Muscle of leg (tissue), 3 donors: ENCODE measurements at regions not wholly inside any gene's neighbourhood (a gene's known extent, or its start where the extent isn't known, plus 50 kb on each side); places are given as distances from the start of the nearest gene placed in this dataset.
"Not testable (repeated sequence)": the region's sequence is repeated elsewhere in the genome, so short reads cannot be mapped to it uniquely, and the experiment has no call there.

Source experiments
- DNase-seq: peaks from one replicate; pipeline ENCODE4 v3.0.0; 2013
- H3K27ac ChIP-seq: one replicate; pipeline ENCODE4 v1.5.1; 2013; ENCODE audit warnings: mild to moderate bottlenecking, low read length, control low read depth
- H3K27me3 ChIP-seq: one replicate; pipeline ENCODE4 v1.6.1; 2013; ENCODE audit warnings: low read length; ENCODE audit not compliant: control insufficient read depth, insufficient read depth
- H3K36me3 ChIP-seq: one replicate; pipeline ENCODE4 v1.6.1; 2013; ENCODE audit warnings: low read length; ENCODE audit not compliant: control insufficient read depth, insufficient read depth
- H3K4me1 ChIP-seq: one replicate; pipeline ENCODE4 v1.6.1; 2013; ENCODE audit warnings: low read length; ENCODE audit not compliant: control insufficient read depth, insufficient read depth
- H3K4me3 ChIP-seq: one replicate; pipeline ENCODE4 v1.5.1; 2013; ENCODE audit warnings: low read length, control low read depth
- H3K9me3 ChIP-seq: replicated peaks from 2 replicates; pipeline ENCODE4 v1.6.1; 2013; ENCODE audit warnings: low read depth, low read length; ENCODE audit not compliant: control insufficient read depth
- WGBS: methylation state at CpG from one replicate; pipeline ENCODE4 v1.1.5; 2013; ENCODE audit warnings: missing lambda C conversion rate; ENCODE audit not compliant: insufficient coverage; 5-methylcytosine and 5-hydroxymethylcytosine counted together

GRCh38 chr12:104887452-104887851 lies 70.6 kb downstream of the SLC41A2 start:
- no peaks in the 10 kb centered on the region for H3K27me3 ChIP-seq
- no peaks in the 10 kb centered on the region for H3K4me1 ChIP-seq
- H3K9me3 ChIP-seq, result peaks cover 3% of the 10 kb centered on the region
- WGBS, result no CpG with 5 or more reads among the region's 2 CpGs
- H3K27ac ChIP-seq, result no peak overlapping the region
- no peaks in the 10 kb centered on the region for H3K36me3 ChIP-seq
- no peak overlapping the region for H3K4me3 ChIP-seq
- DNase-seq, result no peak

DNA sequence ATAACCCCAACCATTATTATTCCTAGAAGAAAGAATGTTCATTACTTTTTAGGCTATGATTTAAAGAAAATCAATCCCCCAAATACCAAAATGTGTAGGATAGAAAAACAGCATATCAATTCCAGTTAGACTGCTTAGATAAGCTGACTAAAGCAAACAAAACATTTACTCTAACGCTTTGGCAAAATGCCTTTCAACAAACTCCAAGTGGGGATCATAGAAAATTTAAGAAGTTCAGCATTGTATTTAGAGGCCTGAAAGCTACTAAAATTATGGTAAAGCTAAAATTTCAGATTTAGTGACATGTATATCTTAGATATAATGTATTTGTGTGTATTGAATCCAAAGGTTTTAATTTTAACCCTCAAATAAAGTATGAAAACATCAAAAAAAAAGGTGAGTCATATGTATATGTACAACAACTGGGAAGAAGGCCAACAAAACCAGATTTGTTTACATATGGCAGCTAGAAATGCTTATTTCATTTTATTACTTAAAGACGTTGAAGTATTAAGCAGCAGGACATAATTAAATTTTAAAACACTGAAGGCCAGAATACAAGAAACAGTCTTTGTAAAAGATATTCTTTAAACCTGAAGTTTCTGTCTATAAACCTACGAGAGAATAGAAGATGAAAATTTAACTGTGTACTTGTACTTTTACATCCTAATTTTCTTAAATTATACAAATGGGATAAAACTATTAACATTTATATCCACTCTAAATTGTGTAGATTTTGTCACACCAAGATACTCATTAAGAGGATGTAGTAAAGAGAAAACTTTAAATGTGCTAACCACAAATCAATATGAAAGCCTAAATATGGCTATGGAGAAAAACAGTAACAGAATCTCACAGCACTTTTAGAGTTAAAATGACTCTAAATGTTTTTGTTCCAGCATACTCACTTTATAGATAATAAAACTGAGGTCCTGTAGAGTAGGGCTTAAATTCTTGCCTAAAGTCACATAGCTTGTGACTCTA lies 71.4 kb downstream of the SLC41A2 start:
- H3K27me3 ChIP-seq, result no peaks in the 10 kb centered on the region
- H3K27ac ChIP-seq, result no peak overlapping the region
- peaks cover 3% of the 10 kb centered on the region for H3K9me3 ChIP-seq
- no CpG with 5 or more reads among the region's 3 CpGs for WGBS
- no peak overlapping the region for H3K4me3 ChIP-seq
- no peak for DNase-seq
- no peaks in the 10 kb centered on the region for H3K36me3 ChIP-seq
- no peaks in the 10 kb centered on the region for H3K4me1 ChIP-seq

DNA sequence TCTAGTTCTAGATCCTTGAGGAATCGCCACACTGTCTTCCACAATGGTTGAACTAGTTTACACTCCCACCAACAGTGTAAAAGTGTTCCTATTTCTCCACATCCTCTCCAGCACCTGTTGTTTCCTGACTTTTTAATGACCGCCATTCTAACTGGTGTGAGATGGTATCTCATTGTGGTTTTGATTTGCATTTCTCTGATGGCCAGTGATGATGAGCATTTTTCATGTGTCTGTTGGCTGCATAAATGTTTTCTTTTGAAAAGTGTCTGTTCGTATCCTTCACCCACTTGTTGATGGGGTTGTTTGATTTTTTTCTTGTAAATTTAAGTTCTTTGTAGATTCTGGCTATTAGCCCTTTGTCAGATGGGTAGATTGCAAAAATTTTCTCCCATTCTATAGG lies 79.2 kb downstream of the SLC41A2 start:
- not testable (repeated sequence) for H3K9me3 ChIP-seq, H3K4me1 ChIP-seq, H3K27ac ChIP-seq, DNase-seq, H3K36me3 ChIP-seq, H3K27me3 ChIP-seq, H3K4me3 ChIP-seq
- no CpG with 5 or more reads among the region's 3 CpGs for WGBS

DNA sequence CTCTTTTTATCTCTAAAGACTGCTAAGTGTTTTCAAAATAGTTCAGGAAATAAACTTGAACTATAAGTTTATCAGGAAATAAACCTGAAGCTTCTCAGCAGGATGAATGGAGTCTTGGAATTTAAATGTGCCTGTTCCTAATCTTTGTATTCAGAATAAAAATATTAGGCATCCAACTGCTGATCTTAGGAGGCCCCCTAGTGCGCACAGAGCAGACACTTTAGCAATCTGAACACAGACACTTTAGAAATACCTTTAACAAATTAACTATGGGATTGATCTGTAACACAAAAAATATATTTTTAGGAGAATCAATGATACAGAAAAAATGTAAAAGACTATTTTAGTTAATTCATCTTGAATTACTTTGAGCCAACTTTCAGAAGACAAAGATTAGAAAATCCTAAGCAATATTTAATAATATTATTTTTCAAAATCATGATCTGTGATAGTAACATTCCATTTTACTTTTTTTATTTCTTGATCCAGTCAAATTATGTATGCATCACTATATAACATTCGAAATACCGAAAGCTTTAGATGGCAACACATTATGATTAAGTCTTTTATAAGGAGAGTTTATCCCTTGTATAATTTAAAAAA lies 80.9 kb downstream of the SLC41A2 start:
- no peak overlapping the region for H3K27ac ChIP-seq
- H3K4me3 ChIP-seq, result no peak overlapping the region
- peak; percentile 70 for DNase-seq
- H3K27me3 ChIP-seq, result no peaks in the 10 kb centered on the region
- no peaks in the 10 kb centered on the region for H3K4me1 ChIP-seq
- no CpG with 5 or more reads among the region's 3 CpGs for WGBS
- no peaks in the 10 kb centered on the region for H3K36me3 ChIP-seq
- H3K9me3 ChIP-seq, result peaks cover 2% of the 10 kb centered on the region

DNA sequence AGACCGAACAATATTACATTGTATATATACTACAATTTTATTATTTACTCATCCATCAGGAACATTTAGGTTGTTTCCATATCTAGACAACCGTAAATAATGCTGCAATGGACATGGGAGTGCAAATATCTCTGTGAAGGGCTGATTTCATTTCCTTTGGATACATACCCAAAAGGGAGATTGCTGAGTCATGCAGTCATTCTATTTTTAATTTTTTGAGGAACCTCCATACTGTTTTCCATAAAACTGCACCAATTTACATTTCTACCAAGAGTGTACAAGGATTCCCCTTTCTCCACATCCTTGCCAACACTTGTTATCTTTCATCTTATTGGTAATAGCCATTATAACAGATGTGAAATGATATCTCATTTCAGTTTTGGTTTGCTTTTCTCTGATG lies 84.7 kb downstream of the SLC41A2 start:
- Histone ChIP-seq H3K4me3 (no peak overlapping the region), H3K4me1 (no peaks in the 10 kb centered on the region), H3K36me3 (no peaks in the 10 kb centered on the region), H3K27me3 (no peaks in the 10 kb centered on the region), H3K27ac (no peak overlapping the region), H3K9me3 (peaks cover 2% of the 10 kb centered on the region)
- DNase-seq, result no peak
- no CpG with 5 or more reads among the region's 2 CpGs for WGBS

DNA sequence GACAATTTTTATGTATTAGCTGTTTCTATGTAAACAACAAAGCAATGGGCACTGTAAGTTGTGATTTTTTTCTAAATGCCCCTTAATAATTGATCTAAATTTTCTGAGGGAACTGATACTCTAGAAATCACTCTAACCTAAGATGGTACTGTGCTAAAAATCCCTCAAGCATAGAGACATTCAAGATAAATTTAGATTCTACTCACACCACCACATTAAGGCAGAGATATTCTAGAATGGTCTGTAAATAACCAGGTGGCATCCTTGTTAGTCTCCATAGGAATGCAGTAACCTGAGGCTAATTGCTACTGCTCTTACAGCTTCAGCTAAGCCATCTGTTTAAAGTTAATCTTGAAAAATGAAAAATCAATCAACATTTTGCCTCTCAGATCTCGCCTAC lies 87.3 kb downstream of the SLC41A2 start:
- H3K4me1 ChIP-seq, result no peaks in the 10 kb centered on the region
- H3K27ac ChIP-seq, result no peak overlapping the region
- H3K9me3 ChIP-seq, result peaks cover 2% of the 10 kb centered on the region
- H3K4me3 ChIP-seq, result no peak overlapping the region
- H3K36me3 ChIP-seq, result no peaks in the 10 kb centered on the region
- no peaks in the 10 kb centered on the region for H3K27me3 ChIP-seq
- WGBS, result no CpG with 5 or more reads among the region's 1 CpG
- no peak for DNase-seq

DNA sequence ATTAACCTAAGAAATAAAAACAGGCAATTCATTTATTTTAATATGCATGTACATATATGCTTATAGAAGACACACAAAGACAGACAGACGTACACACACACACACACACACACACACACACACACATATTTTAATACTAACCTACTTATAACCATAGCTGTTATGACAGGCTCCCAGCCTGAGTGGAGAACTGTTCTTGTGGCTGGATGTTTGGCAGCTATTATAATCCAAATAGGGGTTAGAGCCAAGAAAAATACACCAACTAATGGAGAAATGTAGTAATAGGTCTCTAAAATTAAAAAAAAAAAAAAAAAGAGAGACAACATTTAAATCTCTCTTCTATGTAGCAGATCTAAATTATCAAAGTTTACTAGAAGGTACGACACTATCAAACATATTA lies 91.8 kb downstream of the SLC41A2 start:
- H3K27me3 ChIP-seq, result no peaks in the 10 kb centered on the region
- no peaks in the 10 kb centered on the region for H3K4me1 ChIP-seq
- H3K27ac ChIP-seq, result no peak overlapping the region
- no peak overlapping the region for H3K4me3 ChIP-seq
- no peak for DNase-seq
- no CpG with 5 or more reads among the region's 2 CpGs for WGBS
- no peaks in the 10 kb centered on the region for H3K36me3 ChIP-seq
- no peaks in the 10 kb centered on the region for H3K9me3 ChIP-seq

- no CpG with 5 or more reads among the region's 1 CpG for WGBS
- no peak for DNase-seq
- no peak overlapping the region for H3K4me3 ChIP-seq
- H3K4me1 ChIP-seq, result no peaks in the 10 kb centered on the region
- H3K27ac ChIP-seq, result no peak overlapping the region
- H3K36me3 ChIP-seq, result no peaks in the 10 kb centered on the region
- no peaks in the 10 kb centered on the region for H3K27me3 ChIP-seq
- H3K9me3 ChIP-seq, result no peaks in the 10 kb centered on the region
Measured at GRCh38 chr12:104865080-104865479, 93.0 kb downstream of the SLC41A2 start.

- no peak overlapping the region for H3K27ac ChIP-seq
- DNase-seq, result no peak
- no peaks in the 10 kb centered on the region for H3K9me3 ChIP-seq
- no peaks in the 10 kb centered on the region for H3K4me1 ChIP-seq
- no peaks in the 10 kb centered on the region for H3K27me3 ChIP-seq
- H3K4me3 ChIP-seq, result no peak overlapping the region
- H3K36me3 ChIP-seq, result no peaks in the 10 kb centered on the region
Measured at GRCh38 chr12:104864668-104865067, 93.4 kb downstream of the SLC41A2 start.

- WGBS, result no CpG with 5 or more reads among the region's 5 CpGs
- Histone ChIP-seq H3K27me3 (no peaks in the 10 kb centered on the region), H3K4me1 (no peaks in the 10 kb centered on the region), H3K4me3 (no peak overlapping the region), H3K27ac (no peak overlapping the region), H3K9me3 (no peaks in the 10 kb centered on the region), H3K36me3 (no peaks in the 10 kb centered on the region)
- DNase-seq, result no peak
Measured at GRCh38 chr12:104863296-104863948, 94.7 kb downstream of the SLC41A2 start.
